Thyroid gland (tissue), 4 donors: ENCODE measurements at regions not wholly inside any gene's neighbourhood (a gene's known extent, or its start where the extent isn't known, plus 50 kb on each side); places are given as distances from the start of the nearest gene placed in this dataset.

ENCODE experiments used
- DNase-seq, 2 donors: peaks; one replicate each; pipeline ENCODE4 v3.0.0-alpha.2; 2019
- H3K27ac ChIP-seq, 3 donors: fragments of 200-600 bp; sonication (generic); 1 replicate in 2 of 3; 2 replicates in 1 of 3; pipeline ENCODE4 v1.5.1; 2016 to 2019; ENCODE audit warnings: mild to moderate bottlenecking in 1 of 3, moderate library complexity in 1 of 3
- H3K27me3 ChIP-seq: fragments of 200-600 bp; sonication (generic); one replicate; pipeline ENCODE4 v1.5.1; 2019
- H3K36me3 ChIP-seq, 2 donors: fragments of 200-600 bp; sonication (generic); one replicate each; pipeline ENCODE4 v1.5.1; 2016 to 2019
- H3K4me1 ChIP-seq, 2 donors: fragments of 200-600 bp; sonication (generic); one replicate each; pipeline ENCODE4 v1.5.1; 2017 to 2019
- H3K4me3 ChIP-seq, 3 donors: fragments of 200-600 bp; sonication (generic); replicated peaks in 1 of 3; 1 replicate in 2 of 3; 2 replicates in 1 of 3; pipeline ENCODE4 v1.5.1; 2016; ENCODE audit warnings: mild to moderate bottlenecking in 1 of 3
- H3K9me3 ChIP-seq: fragments of 200-600 bp; sonication (generic); one replicate; pipeline ENCODE4 v1.5.1; 2017
- POLR2A ChIP-seq, 2 donors: fragments of 450-650 bp; IDR thresholded peaks; one replicate each; pipeline ENCODE4 v1.6.1; 2017; ENCODE audit warnings: antibody characterized with exemption in 2 of 2, mild to moderate bottlenecking in 2 of 2, moderate library complexity in 1 of 2
- WGBS, 2 donors: methylation state at CpG; one replicate each; pipeline ENCODE4 v1.1.5; 2017; 5-methylcytosine and 5-hydroxymethylcytosine counted together
- intact Hi-C: fragments of 100-400 bp; cut with DNase I; formaldehyde crosslinking; loops from one replicate; pipeline ENCODE4 v1.15.1; 2023
- TF ChIP-seq, protein P1 (sequence below), 6 experiments: fragments of 200-600 bp in 3 of 6; fragments of 450-650 bp in 3 of 6; sonication (generic) in 3 of 6; IDR thresholded peaks; one replicate each; pipeline ENCODE4 v1.5.1; 2016 to 2019; ENCODE audit warnings: antibody characterized with exemption in 6 of 6, mild to moderate bottlenecking in 2 of 6, inconsistent platforms in 1 of 6, moderate library complexity in 1 of 6

DNA sequence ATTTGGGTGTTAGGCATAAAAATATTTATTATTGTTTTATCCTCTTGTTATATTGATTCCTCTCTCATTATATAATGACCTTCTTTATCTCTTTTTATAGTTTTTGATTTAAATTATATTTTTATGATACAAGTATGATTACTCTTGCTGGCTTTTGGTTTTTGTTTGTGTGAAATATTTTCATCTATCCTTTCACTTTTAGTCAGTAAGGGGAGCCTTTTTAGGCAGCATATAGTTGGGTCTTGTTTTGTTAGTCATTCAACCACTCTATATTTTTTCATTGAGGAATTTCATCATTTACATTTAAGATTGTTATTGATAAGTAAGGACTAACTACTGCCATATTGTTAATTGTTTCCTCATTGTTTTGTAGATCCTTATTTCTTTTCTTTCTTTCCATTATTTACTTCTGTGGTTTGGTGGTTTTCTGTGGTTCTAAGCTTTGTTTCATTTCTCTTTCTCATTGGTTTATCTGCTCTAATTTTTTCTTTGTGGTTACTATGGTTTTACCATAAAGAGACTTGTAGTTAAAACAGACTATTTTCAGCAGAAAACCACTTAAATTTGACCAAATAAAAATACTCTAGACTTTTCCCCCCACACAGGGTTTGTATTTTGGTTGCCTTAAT lies 593.1 kb downstream of the NUF2 start:
- Histone ChIP-seq H3K36me3 (no peaks in the 10 kb centered on the region), H3K27me3 (no peaks in the 10 kb centered on the region), H3K9me3 (no peaks in the 10 kb centered on the region), H3K27ac (no peak overlapping the region), H3K4me1 (no peaks in the 10 kb centered on the region), H3K4me3 (no peak overlapping the region)
- intact Hi-C loops: no loop called here
- TF ChIP-seq, protein P1, sequence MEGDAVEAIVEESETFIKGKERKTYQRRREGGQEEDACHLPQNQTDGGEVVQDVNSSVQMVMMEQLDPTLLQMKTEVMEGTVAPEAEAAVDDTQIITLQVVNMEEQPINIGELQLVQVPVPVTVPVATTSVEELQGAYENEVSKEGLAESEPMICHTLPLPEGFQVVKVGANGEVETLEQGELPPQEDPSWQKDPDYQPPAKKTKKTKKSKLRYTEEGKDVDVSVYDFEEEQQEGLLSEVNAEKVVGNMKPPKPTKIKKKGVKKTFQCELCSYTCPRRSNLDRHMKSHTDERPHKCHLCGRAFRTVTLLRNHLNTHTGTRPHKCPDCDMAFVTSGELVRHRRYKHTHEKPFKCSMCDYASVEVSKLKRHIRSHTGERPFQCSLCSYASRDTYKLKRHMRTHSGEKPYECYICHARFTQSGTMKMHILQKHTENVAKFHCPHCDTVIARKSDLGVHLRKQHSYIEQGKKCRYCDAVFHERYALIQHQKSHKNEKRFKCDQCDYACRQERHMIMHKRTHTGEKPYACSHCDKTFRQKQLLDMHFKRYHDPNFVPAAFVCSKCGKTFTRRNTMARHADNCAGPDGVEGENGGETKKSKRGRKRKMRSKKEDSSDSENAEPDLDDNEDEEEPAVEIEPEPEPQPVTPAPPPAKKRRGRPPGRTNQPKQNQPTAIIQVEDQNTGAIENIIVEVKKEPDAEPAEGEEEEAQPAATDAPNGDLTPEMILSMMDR (IDR thresholded peaks at IDR 0.05): no peak
- no peak for TF ChIP-seq POLR2A (IDR thresholded peaks at IDR 0.05)
- DNase-seq: no peak

DNA sequence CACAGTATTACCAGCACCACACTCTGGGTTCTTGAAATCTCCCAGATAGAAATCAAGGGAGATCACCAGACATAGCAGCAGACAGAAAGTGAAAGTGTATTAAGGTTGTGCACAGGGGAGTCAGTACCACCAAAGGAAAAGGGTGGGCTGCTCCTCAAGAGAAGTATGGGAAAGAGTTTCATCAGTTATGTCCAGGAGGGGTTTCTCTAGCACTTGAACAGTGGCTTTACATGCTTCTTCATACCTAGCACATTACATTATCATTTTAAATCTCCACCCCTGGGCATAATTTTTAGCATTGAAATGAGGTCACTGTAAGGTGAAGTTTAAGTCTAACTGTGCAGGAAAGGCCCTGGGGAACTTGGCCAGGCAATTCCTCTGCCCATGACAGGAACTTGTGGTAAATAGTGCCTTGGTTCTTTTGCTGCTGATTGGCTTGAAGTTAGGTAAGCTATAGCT lies 601.0 kb downstream of the NUF2 start:
- intact Hi-C loops: no loop called here
- no peaks in the 10 kb centered on the region for H3K4me1 ChIP-seq
- no peak overlapping the region for H3K27ac ChIP-seq
- no peaks in the 10 kb centered on the region for H3K27me3 ChIP-seq
- no peaks in the 10 kb centered on the region for H3K9me3 ChIP-seq
- H3K36me3 ChIP-seq: no peaks in the 10 kb centered on the region
- TF ChIP-seq, protein P1 (IDR thresholded peaks at IDR 0.05): no peak
- TF ChIP-seq POLR2A (IDR thresholded peaks at IDR 0.05): no peak
- DNase-seq: no peak
- H3K4me3 ChIP-seq: no peak overlapping the region

DNA sequence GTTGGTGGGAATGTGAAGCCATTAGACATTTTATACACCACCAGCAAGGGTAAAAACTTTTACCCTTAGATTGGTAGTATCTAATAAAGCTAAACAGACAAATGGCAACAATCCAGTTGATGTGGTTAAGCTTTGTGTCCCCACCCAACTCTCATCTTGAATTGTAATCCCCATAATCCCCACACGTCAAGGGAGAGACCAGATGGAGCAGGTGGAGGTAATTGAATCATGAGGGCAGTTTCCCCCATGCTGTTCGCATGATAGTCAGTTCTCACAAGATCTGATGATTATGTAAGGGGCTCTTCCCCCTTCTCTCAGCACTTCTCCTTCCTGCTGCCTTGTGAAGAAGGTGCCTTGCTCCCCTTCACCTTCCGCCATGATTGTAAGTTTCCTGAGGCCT lies 602.3 kb downstream of the NUF2 start:
- no peaks in the 10 kb centered on the region for H3K4me1 ChIP-seq
- no peaks in the 10 kb centered on the region for H3K27me3 ChIP-seq
- intact Hi-C loops: no loop called here
- no peak overlapping the region for H3K4me3 ChIP-seq
- H3K36me3 ChIP-seq: no peaks in the 10 kb centered on the region
- no peak for DNase-seq
- no peak overlapping the region for H3K27ac ChIP-seq
- no peaks in the 10 kb centered on the region for H3K9me3 ChIP-seq
- TF ChIP-seq POLR2A (IDR thresholded peaks at IDR 0.05): no peak
- TF ChIP-seq, protein P1 (IDR thresholded peaks at IDR 0.05): no peak
- 86 to 89% methylated on average over 3 of the region's 3 CpGs for WGBS, 2 donors

DNA sequence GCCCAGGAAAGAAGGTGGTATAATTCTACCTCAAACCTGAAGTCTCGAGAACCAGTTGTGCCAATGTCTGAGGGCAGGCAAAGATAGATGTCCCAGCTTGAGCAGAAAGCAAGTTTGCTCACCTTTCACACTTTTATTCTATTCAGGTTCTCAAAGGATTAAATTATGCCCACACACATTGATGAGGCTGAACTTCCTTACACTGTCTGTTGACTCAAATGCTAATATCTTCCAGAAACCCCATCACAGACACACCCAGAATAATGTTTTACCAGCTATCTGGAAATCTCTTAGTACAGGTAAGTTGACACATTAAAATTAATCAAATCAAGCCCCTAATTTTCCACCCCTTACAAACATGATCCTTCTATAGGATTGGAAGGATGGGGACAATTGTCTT lies 605.7 kb downstream of the NUF2 start:
- H3K27ac ChIP-seq: no peak overlapping the region
- WGBS, 2 donors: 73% methylated on average over 1 of the region's 1 CpG

DNA sequence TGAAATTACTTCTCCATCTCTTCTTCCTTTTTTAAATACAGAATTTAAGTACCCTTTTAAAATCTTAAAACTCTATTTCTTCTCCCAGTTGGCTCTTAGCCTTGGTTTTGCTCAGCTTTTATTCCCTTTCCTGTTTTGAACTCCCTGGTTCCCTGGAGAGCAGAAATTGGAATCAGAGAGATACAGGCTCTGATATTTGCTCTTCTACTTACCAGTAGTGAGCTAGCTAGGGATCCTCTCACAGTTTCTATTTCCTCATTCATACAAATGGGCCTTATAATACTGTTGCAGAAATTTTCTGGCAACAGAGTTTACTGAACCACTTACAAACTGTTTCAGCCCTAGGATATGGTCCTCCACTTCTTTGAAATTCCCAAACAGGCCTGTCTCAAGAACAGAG lies 606.3 kb downstream of the NUF2 start:
- Histone ChIP-seq H3K27ac (no peak overlapping the region), H3K4me3 (no peak overlapping the region)
- intact Hi-C loops: no loop called here

More for the DNA sequence above, 605.7 kb downstream of the NUF2 start:
- intact Hi-C loops: no loop called here
- H3K4me1 ChIP-seq: no peaks in the 10 kb centered on the region
- no peak overlapping the region for H3K4me3 ChIP-seq
- no peaks in the 10 kb centered on the region for H3K36me3 ChIP-seq
- TF ChIP-seq, protein P1 (IDR thresholded peaks at IDR 0.05): no peak
- no peak for TF ChIP-seq POLR2A (IDR thresholded peaks at IDR 0.05)
- no peaks in the 10 kb centered on the region for H3K9me3 ChIP-seq
- H3K27me3 ChIP-seq: no peaks in the 10 kb centered on the region
- no peak for DNase-seq

More for the DNA sequence above, 606.3 kb downstream of the NUF2 start:
- no peaks in the 10 kb centered on the region for H3K27me3 ChIP-seq
- DNase-seq: no peak
- H3K4me1 ChIP-seq: no peaks in the 10 kb centered on the region
- TF ChIP-seq, protein P1 (IDR thresholded peaks at IDR 0.05): no peak
- TF ChIP-seq POLR2A (IDR thresholded peaks at IDR 0.05): no peak
- H3K9me3 ChIP-seq: no peaks in the 10 kb centered on the region
- H3K36me3 ChIP-seq: no peaks in the 10 kb centered on the region
